Neural progenitor cell (in vitro differentiated cells): ENCODE measurements at regions not wholly inside any gene's neighbourhood (a gene's known extent, or its start where the extent isn't known, plus 50 kb on each side); places are given as distances from the start of the nearest gene placed in this dataset.

Source experiments
- CTCF ChIP-seq: fragments of 200-600 bp; sonication (generic); IDR thresholded peaks from 2 replicates; pipeline ENCODE4 v1.5.1; 2017; ENCODE audit warnings: antibody characterized with exemption, mild to moderate bottlenecking
- EZH2 ChIP-seq: fragments of 200-600 bp; sonication (generic); IDR thresholded peaks from 2 replicates; pipeline ENCODE4 v1.6.1; 2017; ENCODE audit warnings: antibody characterized with exemption, mild to moderate bottlenecking, moderate library complexity
- EZH2phosphoT487 ChIP-seq: fragments of 200-600 bp; sonication (generic); IDR thresholded peaks from 2 replicates; pipeline ENCODE4 v1.6.1; 2017; ENCODE audit warnings: antibody characterized with exemption

GRCh38 chr2:225742487-225742886, 343.0 kb downstream of the NYAP2 start:
- TF ChIP-seq CTCF (no peak), EZH2 (no peak), EZH2phosphoT487 (no peak)
